H1 (cell line): ENCODE measurements at regions not wholly inside any gene's neighbourhood (a gene's known extent, or its start where the extent isn't known, plus 50 kb on each side); places are given as distances from the start of the nearest gene placed in this dataset.

Experiments
- CTCF ChIA-PET: fragments of 300-600 bp; sonication (Branson Sonifier 250); formaldehyde crosslinking; loops from one replicate; lab custom pipeline; 2021; ENCODE audit not compliant: partially characterized antibody; lab: Charles Lee
- POLR2A ChIA-PET: fragments of 300-600 bp; sonication (Branson Sonifier 250); formaldehyde crosslinking; loops from one replicate; lab custom pipeline; 2021; ENCODE audit warnings: inconsistent platforms; ENCODE audit not compliant: partially characterized antibody; lab: Charles Lee
- DNase-seq, 2 experiments: peaks; one replicate each; pipeline versions ENCODE4 v3.0.0 to v3.0.0-alpha.2; 2010 to 2022; ENCODE audit warnings: low spot score in 2 of 2, low read depth in 1 of 2, mixed read lengths in 1 of 2
- FAIRE-seq: peaks from 2 replicates; lab custom pipeline; 2011; peaks lifted over from hg19 to GRCh38; lab: Jason Lieb, UNC
- H2AFZ ChIP-seq: 2 replicates; pipeline ENCODE4 v1.8.1; 2012; ENCODE audit warnings: low read length, inconsistent platforms
- H2AK5ac ChIP-seq: 2 replicates; pipeline ENCODE4 v1.6.1; 2013; ENCODE audit warnings: low read depth, low read length
- H2BK120ac ChIP-seq: replicated peaks from 2 replicates; pipeline ENCODE3; 2013; ENCODE audit warnings: low read depth, low read length, inconsistent platforms
- H2BK12ac ChIP-seq: 2 replicates; pipeline ENCODE4 v1.6.1; 2013; ENCODE audit warnings: low read depth, low read length
- H2BK15ac ChIP-seq: 2 replicates; pipeline ENCODE4 v1.6.1; 2013; ENCODE audit warnings: low read length
- H2BK20ac ChIP-seq: 2 replicates; pipeline ENCODE4 v1.6.1; 2013; ENCODE audit warnings: low read length
- H2BK5ac ChIP-seq: 2 replicates; pipeline ENCODE4 v1.6.1; 2013; ENCODE audit warnings: low read depth, low read length
- H3K14ac ChIP-seq: 2 replicates; pipeline ENCODE4 v1.6.1; 2013; ENCODE audit warnings: inconsistent platforms; ENCODE audit not compliant: insufficient read length
- H3K18ac ChIP-seq: 2 replicates; pipeline ENCODE4 v1.6.1; 2013; ENCODE audit warnings: low read length; ENCODE audit errors: extremely low read depth
- H3K23ac ChIP-seq: 2 replicates; pipeline ENCODE4 v1.6.1; 2013; ENCODE audit warnings: inconsistent platforms; ENCODE audit not compliant: insufficient read length
- H3K23me2 ChIP-seq: 2 replicates; pipeline ENCODE4 v1.6.1; 2013; ENCODE audit warnings: low read depth, low read length
- H3K27ac ChIP-seq: 2 replicates; pipeline ENCODE4 v1.6.1; 2011; ENCODE audit warnings: low read depth, low read length, inconsistent platforms
- H3K27me3 ChIP-seq, 4 experiments: replicated peaks in 1 of 4; 1 replicate in 1 of 4; 2 replicates in 3 of 4; pipeline versions ENCODE4 v1.6.1 to v1.8.1; 2011 to 2013; ENCODE audit warnings: low read length in 3 of 4, mild to moderate bottlenecking in 3 of 4, inconsistent platforms in 2 of 4, mixed read lengths in 2 of 4, moderate library complexity in 1 of 4; ENCODE audit not compliant: control insufficient read depth in 3 of 4, insufficient read depth in 3 of 4; ENCODE audit errors: extremely low read depth in 1 of 4
- H3K36me3 ChIP-seq, 4 experiments: 2 replicates each; pipeline versions ENCODE4 v1.6.1 to v1.8.1; 2011 to 2013; ENCODE audit warnings: mild to moderate bottlenecking in 4 of 4, low read length in 3 of 4, moderate library complexity in 2 of 4, control low read depth in 1 of 4, inconsistent platforms in 1 of 4; ENCODE audit not compliant: insufficient read depth in 4 of 4, control insufficient read depth in 2 of 4
- H3K4ac ChIP-seq: replicated peaks from 2 replicates; pipeline ENCODE3; 2013; ENCODE audit warnings: low read length, low read depth, mixed read lengths, inconsistent platforms; ENCODE audit not compliant: insufficient read length
- H3K4me1 ChIP-seq, 4 experiments: replicated peaks in 1 of 4; 1 replicate in 1 of 4; 2 replicates in 3 of 4; pipeline versions ENCODE4 v1.6.1 to v1.8.1; 2011 to 2013; ENCODE audit warnings: low read length in 3 of 4, inconsistent platforms in 2 of 4, mixed read lengths in 1 of 4; ENCODE audit not compliant: insufficient read depth in 4 of 4, control insufficient read depth in 3 of 4
- H3K4me2 ChIP-seq, 2 experiments: 2 replicates each; pipeline versions ENCODE4 v1.6.1 to v1.8.1; 2011 to 2013; ENCODE audit warnings: low read depth in 2 of 2, low read length in 2 of 2, control low read depth in 1 of 2, inconsistent platforms in 1 of 2, mild to moderate bottlenecking in 1 of 2; ENCODE audit not compliant: insufficient read depth in 1 of 2
- H3K4me3 ChIP-seq, 4 experiments: fragments of 200-600, 300-600 bp in 1 of 4; sonication (generic), shearing (Covaris generic), sonication (Bioruptor Twin) in 1 of 4; 2 replicates each; pipeline versions ENCODE4 v1.5.1 to v1.8.1; 2011 to 2016; ENCODE audit warnings: low read length in 4 of 4, low read depth in 3 of 4, control low read depth in 2 of 4, inconsistent platforms in 2 of 4, mild to moderate bottlenecking in 2 of 4, mixed read lengths in 1 of 4, moderate library complexity in 1 of 4; ENCODE audit not compliant: insufficient read depth in 2 of 4; ENCODE audit errors: extremely low read depth in 1 of 4
- H3K56ac ChIP-seq: replicated peaks from 2 replicates; pipeline ENCODE3; 2013; ENCODE audit warnings: low read depth, mild to moderate bottlenecking, mixed read lengths, low read length, inconsistent platforms; ENCODE audit not compliant: insufficient read length
- H3K79me1 ChIP-seq: 2 replicates; pipeline ENCODE4 v1.6.1; 2013; ENCODE audit warnings: low read depth, low read length, control low read depth
- H3K79me2 ChIP-seq, 2 experiments: 2 replicates each; pipeline versions ENCODE4 v1.6.1 to v1.8.1; 2012 to 2013; ENCODE audit warnings: low read length in 2 of 2, mild to moderate bottlenecking in 2 of 2, inconsistent platforms in 1 of 2; ENCODE audit not compliant: insufficient read depth in 2 of 2, control insufficient read depth in 1 of 2
- H3K9ac ChIP-seq, 4 experiments: replicated peaks in 1 of 4; 1 replicate in 1 of 4; 2 replicates in 3 of 4; pipeline versions ENCODE4 v1.6.1 to v1.8.1; 2011 to 2013; ENCODE audit warnings: low read depth in 3 of 4, low read length in 3 of 4, control low read depth in 2 of 4, mild to moderate bottlenecking in 2 of 4, moderate library complexity in 2 of 4, inconsistent platforms in 1 of 4; ENCODE audit errors: extremely low read depth in 1 of 4
- H3K9me3 ChIP-seq, 2 experiments: 2 replicates each; pipeline versions ENCODE4 v1.6.1 to v1.8.1; 2012 to 2013; ENCODE audit warnings: mild to moderate bottlenecking in 2 of 2, moderate library complexity in 2 of 2, control low read depth in 1 of 2, inconsistent platforms in 1 of 2, low read depth in 1 of 2, low read length in 1 of 2, mixed read lengths in 1 of 2; ENCODE audit not compliant: insufficient read depth in 2 of 2
- H4K20me1 ChIP-seq, 2 experiments: replicated peaks in 1 of 2; 2 replicates each; pipeline versions ENCODE3 to v1.8.1; 2011 to 2013; ENCODE audit warnings: inconsistent platforms in 2 of 2, low read length in 2 of 2, mild to moderate bottlenecking in 1 of 2; ENCODE audit not compliant: insufficient read depth in 2 of 2, control insufficient read depth in 1 of 2
- H4K5ac ChIP-seq: 2 replicates; pipeline ENCODE4 v1.6.1; 2013; ENCODE audit warnings: low read length, low read depth, mixed read lengths, inconsistent platforms; ENCODE audit not compliant: insufficient read length
- H4K8ac ChIP-seq: 2 replicates; pipeline ENCODE4 v1.8.0; 2013; ENCODE audit warnings: mild to moderate bottlenecking, moderate library complexity, low read length, inconsistent platforms; ENCODE audit not compliant: insufficient read depth; ENCODE audit errors: extremely low read depth
- H4K91ac ChIP-seq: replicated peaks from 2 replicates; pipeline ENCODE3; 2013; ENCODE audit warnings: low read length, mixed read lengths, inconsistent platforms; ENCODE audit not compliant: insufficient read length
- GTF2F1 ChIP-seq: IDR thresholded peaks from 2 replicates; pipeline ENCODE4 v1.6.1; 2012; ENCODE audit warnings: low read depth, low read length, improper control_type of control experiment, borderline replicate concordance
- SP4 ChIP-seq: IDR thresholded peaks from 2 replicates; pipeline ENCODE4 v1.6.1; 2012; ENCODE audit warnings: low read length, inconsistent platforms
- SRF ChIP-seq: IDR thresholded peaks from 2 replicates; pipeline ENCODE4 v1.6.1; 2011; ENCODE audit warnings: mild to moderate bottlenecking, low read depth, low read length, moderate library complexity
- WGBS, 2 experiments: shearing (Covaris generic) in 1 of 2; methylation state at CpG; one replicate each; pipeline versions ENCODE4 v1.1.6 to v1.1.7; 2013 to 2015; ENCODE audit warnings: low lambda C conversion rate in 2 of 2, mixed read lengths in 2 of 2, inconsistent platforms in 1 of 2, low coverage in 1 of 2, missing lambda C conversion rate in 1 of 2; ENCODE audit not compliant: insufficient replicate concordance in 2 of 2, insufficient coverage in 1 of 2, insufficient read length in 1 of 2; ENCODE audit errors: extremely low coverage in 1 of 2, missing lambda C conversion rate in 1 of 2; 5-methylcytosine and 5-hydroxymethylcytosine counted together

- Histone ChIP-seq H4K8ac (no peak overlapping the region), H2BK20ac (no peak overlapping the region), H3K23ac (no peak overlapping the region), H2BK5ac (no peak overlapping the region), H3K4me2 (no peak overlapping the region), H2BK120ac (no peak overlapping the region), H4K20me1 (no peaks in the 10 kb centered on the region), H3K4me1 (no peaks in the 10 kb centered on the region), H4K5ac (no peak overlapping the region), H3K18ac (no peak overlapping the region), H2BK12ac (no peak overlapping the region), H3K9ac (no peak overlapping the region), H2AFZ (no peak overlapping the region; the same call in 1 of the 2 replicates), H3K14ac (no peak overlapping the region), H2AK5ac (no peak overlapping the region), H3K4ac (no peak overlapping the region), H3K79me1 (no peaks in the 10 kb centered on the region), H4K91ac (no peak overlapping the region), H3K4me3 (no peak overlapping the region), H3K9me3 (no peaks in the 10 kb centered on the region), H3K79me2 (no peaks in the 10 kb centered on the region), H3K23me2 (no peaks in the 10 kb centered on the region), H3K27me3 (peaks cover 0 to 1% (median 0%) of the 10 kb centered on the region in 4 experiments; a peak in 1 of 7 replicates), H3K56ac (no peak overlapping the region), H3K36me3 (no peaks in the 10 kb centered on the region), H3K27ac (no peak overlapping the region), H2BK15ac (no peak overlapping the region)
- no peak for TF ChIP-seq SRF
- TF ChIP-seq SP4 = no peak
- TF ChIP-seq GTF2F1 = no peak
- peak in 1 of 2 experiments; percentile 36 for DNase-seq
- ChIA-PET POLR2A (interaction anchor here (1.2 kb wide), 1 partner anchor 11 kb away, joined by 3 read pairs; no protein-coding TSS in a partner anchor), CTCF (no interaction called here)
- WGBS, 2 experiments = 87% methylated on average over 5 of the region's 5 CpGs; no CpG with 5 or more reads in 1 of the 2 experiments
- FAIRE-seq = no peak
These were observed 117.6 kb upstream of the ANKRD55 start for GRCh38 chr5:56350597-56351170.
